Esophagus muscularis mucosa (tissue), 3 donors: ENCODE measurements at regions not wholly inside any gene's neighbourhood (a gene's known extent, or its start where the extent isn't known, plus 50 kb on each side); places are given as distances from the start of the nearest gene placed in this dataset.
"Not testable (repeated sequence)": the region's sequence is repeated elsewhere in the genome, so short reads cannot be mapped to it uniquely, and the experiment has no call there.

Experiments
- POLR2A ChIP-seq: fragments of 450-650 bp; IDR thresholded peaks from one replicate; pipeline ENCODE4 v1.6.1; 2017; ENCODE audit warnings: antibody characterized with exemption, moderate library complexity, mild to moderate bottlenecking, low read depth
- POLR2AphosphoS5 ChIP-seq, 2 donors: sonication (generic); formaldehyde crosslinking; IDR thresholded peaks; one replicate each; pipeline ENCODE4 v1.6.1; 2017; ENCODE audit warnings: antibody characterized with exemption in 2 of 2
- TF ChIP-seq, protein P1 (sequence below), 3 experiments: fragments of 200-600 bp in 2 of 3; fragments of 450-650 bp in 1 of 3; sonication (generic) in 2 of 3; IDR thresholded peaks; one replicate each; pipeline ENCODE4 v1.5.1; 2017 to 2019; ENCODE audit warnings: antibody characterized with exemption in 3 of 3, mild to moderate bottlenecking in 2 of 3, moderate library complexity in 1 of 3

DNA sequence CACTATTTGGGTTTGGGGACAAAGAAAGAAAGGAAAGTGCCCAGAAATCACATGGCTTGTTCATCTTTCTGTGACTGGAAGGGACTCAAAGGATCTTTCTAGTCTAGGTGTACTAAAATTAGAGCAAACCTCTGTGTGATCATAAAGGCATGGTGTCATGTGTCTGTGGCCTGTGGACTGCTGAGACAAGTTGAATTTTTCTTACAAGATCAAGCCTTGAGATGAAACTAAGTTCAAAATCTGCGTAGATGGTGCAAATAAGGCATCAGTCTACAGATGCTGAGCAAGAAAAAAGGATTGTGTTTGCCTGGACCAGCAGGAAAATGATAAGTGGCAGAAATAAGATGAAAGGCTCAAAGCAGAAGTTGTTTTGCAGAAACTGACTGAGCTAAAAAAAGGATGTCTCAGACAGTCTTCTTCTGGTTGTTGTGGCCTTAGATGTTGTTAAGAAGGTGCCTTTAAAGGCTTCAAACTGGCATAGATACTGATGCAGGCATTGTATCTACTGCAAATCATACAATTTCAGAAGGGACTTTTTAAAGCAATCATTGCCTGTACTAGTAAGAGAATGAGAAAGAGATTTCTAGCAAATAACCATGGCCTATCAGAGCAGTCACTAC, 97.2 kb downstream of the KLRB1 start:
- TF ChIP-seq, protein P1, sequence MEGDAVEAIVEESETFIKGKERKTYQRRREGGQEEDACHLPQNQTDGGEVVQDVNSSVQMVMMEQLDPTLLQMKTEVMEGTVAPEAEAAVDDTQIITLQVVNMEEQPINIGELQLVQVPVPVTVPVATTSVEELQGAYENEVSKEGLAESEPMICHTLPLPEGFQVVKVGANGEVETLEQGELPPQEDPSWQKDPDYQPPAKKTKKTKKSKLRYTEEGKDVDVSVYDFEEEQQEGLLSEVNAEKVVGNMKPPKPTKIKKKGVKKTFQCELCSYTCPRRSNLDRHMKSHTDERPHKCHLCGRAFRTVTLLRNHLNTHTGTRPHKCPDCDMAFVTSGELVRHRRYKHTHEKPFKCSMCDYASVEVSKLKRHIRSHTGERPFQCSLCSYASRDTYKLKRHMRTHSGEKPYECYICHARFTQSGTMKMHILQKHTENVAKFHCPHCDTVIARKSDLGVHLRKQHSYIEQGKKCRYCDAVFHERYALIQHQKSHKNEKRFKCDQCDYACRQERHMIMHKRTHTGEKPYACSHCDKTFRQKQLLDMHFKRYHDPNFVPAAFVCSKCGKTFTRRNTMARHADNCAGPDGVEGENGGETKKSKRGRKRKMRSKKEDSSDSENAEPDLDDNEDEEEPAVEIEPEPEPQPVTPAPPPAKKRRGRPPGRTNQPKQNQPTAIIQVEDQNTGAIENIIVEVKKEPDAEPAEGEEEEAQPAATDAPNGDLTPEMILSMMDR (IDR thresholded peaks at IDR 0.05) = not testable (repeated sequence)
- TF ChIP-seq POLR2AphosphoS5 (IDR thresholded peaks at IDR 0.05); POLR2A: not testable (repeated sequence)
